MM.1S (cell line): ENCODE measurements at regions not wholly inside any gene's neighbourhood (a gene's known extent, or its start where the extent isn't known, plus 50 kb on each side); places are given as distances from the start of the nearest gene placed in this dataset.

Experiments used
- CTCF ChIP-seq: fragments of 300-600 bp; sonication (generic); IDR thresholded peaks from 2 replicates; pipeline ENCODE4 v1.5.1; 2016; ENCODE audit warnings: antibody characterized with exemption, low read length, mixed read lengths
- EZH2 ChIP-seq: fragments of 300-600 bp; sonication (generic); optimal IDR thresholded peaks from 2 replicates; pipeline ENCODE3; 2017; ENCODE audit warnings: low read depth, mild to moderate bottlenecking, antibody characterized with exemption, low read length, mixed read lengths

GRCh38 chr17:51407576-51407975 lies 147.2 kb downstream of the UTP18 start:
- TF ChIP-seq EZH2 (no peak), CTCF (no peak)
